Mammary epithelial cell (primary cell): ENCODE measurements at regions not wholly inside any gene's neighbourhood (a gene's known extent, or its start where the extent isn't known, plus 50 kb on each side); places are given as distances from the start of the nearest gene placed in this dataset.

Source experiments
- CTCF ChIP-seq, 2 donors: IDR thresholded peaks in 1 of 2; conservative IDR thresholded peaks in 1 of 2; 2 replicates each; pipeline ENCODE4 v1.5.1; 2011 to 2012; ENCODE audit warnings: inconsistent platforms in 2 of 2, low read length in 2 of 2, mild to moderate bottlenecking in 2 of 2, control low read depth in 1 of 2, low read depth in 1 of 2; ENCODE audit not compliant: insufficient read depth in 1 of 2; ENCODE audit errors: extremely low read depth in 1 of 2
- EZH2 ChIP-seq: IDR thresholded peaks from 2 replicates; pipeline ENCODE4 v1.6.1; 2012; ENCODE audit warnings: low read length, inconsistent platforms, borderline replicate concordance

GRCh38 chr6:163985040-163985439 is 570.5 kb downstream of the QKI start:
- no peak for TF ChIP-seq CTCF (conservative IDR thresholded peaks at IDR 0.05 in 1 of 2, IDR thresholded peaks at IDR 0.05 in 1 of 2; ENCODE audit: extremely low read depth in 1 of 2, insufficient read depth in 1 of 2, low read depth in 1 of 2, low read length in 2 of 2)
- no peak for TF ChIP-seq EZH2
